Cerebellar nuclear complex (tissue), 1 donor: ENCODE measurements at regions not wholly inside any gene's neighbourhood (a gene's known extent, or its start where the extent isn't known, plus 50 kb on each side); places are given as distances from the start of the nearest gene placed in this dataset.
"Not testable (repeated sequence)": the region's sequence is repeated elsewhere in the genome, so short reads cannot be mapped to it uniquely, and the experiment has no call there.

Source experiments
- DNase-seq, 2 experiments: peaks; one replicate each; lab custom pipeline; 2025; lab: John Stamatoyannopoulos, UW

DNA sequence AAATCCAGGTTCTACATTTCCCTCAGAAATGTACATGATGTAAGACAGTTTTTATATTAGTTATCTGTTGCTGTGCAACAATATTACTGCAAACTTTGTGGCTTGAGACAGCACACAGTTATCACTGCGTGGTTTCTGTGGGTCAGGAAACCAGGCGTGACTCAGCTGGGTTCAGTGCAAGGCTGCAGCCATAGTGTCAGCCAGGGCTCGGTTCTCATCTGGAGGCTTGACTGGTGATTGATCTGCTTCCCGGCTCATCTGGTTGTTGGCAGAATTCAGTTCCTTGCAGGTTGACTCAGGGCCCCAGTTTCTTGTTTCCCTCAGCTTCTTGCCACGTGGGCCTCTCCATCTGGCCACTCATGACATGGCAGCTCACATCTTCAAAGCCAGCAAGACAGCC, 146.8 kb upstream of the ROPN1B start:
- DNase-seq: not testable (repeated sequence)

GRCh38 chr3:125831005-125831750, 137.8 kb upstream of the ROPN1B start:
- DNase-seq: not testable (repeated sequence)

DNA sequence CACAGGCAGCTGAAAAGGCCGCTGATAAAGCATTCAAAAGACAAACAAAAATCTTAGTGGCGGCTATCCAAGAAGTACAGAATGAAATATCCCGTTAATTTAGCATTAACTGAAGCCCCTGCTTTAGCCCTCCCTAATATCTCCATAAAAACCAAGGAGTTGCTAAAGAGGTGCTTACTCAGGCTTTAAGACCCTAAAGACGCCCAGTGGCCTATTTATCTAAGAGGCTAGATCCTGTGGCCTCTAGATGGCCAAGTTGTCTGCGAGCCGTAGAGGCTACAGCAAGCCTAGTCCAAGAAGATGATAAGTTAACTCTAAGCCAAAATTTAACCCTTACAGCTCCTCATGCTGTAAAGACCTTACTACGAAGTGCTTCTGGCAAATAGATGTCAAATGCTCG, 133.4 kb upstream of the ROPN1B start:
- DNase-seq: not testable (repeated sequence)

GRCh38 chr3:125836011-125836551, 132.9 kb upstream of the ROPN1B start:
- not testable (repeated sequence) for DNase-seq

- not testable (repeated sequence) for DNase-seq
Observed at GRCh38 chr3:125836786-125837185, 132.2 kb upstream of the ROPN1B start.

- DNase-seq: not testable (repeated sequence)
Observed at GRCh38 chr3:125838857-125839256, 130.1 kb upstream of the ROPN1B start.

DNA sequence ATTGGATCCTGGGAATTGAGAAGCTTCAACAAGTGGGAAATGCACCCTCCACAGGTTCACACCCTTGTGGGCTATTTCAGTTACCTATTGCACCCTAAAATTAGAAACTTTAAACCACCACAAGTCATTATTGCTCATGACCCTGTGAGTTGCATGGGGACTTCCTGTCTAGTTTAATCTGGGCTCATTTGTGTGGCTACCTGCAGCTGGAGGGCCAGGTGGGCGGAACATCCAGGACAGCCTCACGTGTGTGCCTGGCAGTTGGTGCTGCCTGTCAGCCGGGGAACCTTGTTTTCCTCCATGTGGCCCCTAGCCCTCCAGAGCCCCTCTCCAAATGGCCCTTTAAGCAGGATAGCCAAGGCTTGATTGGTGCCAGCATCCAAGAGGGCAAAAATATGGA, 128.5 kb upstream of the ROPN1B start:
- not testable (repeated sequence) for DNase-seq

GRCh38 chr3:125847966-125848365, 121.0 kb upstream of the ROPN1B start:
- not testable (repeated sequence) for DNase-seq

DNA sequence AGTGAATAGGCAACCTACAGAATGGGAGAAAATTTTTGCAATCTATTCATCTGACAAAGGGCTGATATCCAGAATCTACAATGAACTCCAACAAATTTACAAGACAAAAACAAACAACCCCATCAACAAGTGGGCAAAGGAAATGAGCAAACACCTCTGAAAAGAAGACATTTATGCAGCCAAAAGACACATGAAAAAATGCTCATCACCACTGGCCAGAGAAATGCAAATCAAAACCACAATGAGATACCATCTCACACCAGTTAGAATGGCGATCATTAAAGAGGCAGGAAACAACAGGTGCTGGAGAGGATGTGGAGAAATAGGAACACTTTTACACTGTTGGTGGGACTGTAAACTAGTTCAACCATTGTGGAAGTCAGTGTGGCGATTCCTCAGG, 114.0 kb upstream of the ROPN1B start:
- DNase-seq: not testable (repeated sequence)

DNA sequence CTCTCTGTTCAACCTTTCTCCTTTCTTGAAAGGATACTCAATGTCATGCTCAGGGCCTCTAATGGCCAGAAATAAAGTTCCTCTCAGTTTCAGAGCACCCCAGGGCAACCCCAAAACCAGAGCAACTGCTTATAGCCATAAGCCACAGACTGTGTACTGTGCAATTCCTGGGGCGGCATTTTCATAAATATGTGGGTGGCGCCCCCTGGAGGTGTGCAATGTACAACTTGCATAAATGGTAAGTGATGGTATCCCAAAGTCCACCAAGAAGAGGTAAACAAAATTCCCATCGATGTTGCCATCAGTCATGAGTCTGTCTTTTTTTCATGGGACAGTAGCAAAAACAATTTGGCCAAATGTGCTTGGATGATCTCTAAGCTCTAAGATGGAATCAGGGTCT, 108.4 kb upstream of the ROPN1B start:
- DNase-seq: not testable (repeated sequence)

GRCh38 chr3:125862841-125863254, 106.1 kb upstream of the ROPN1B start:
- not testable (repeated sequence) for DNase-seq

GRCh38 chr3:125864532-125864931, 104.4 kb upstream of the ROPN1B start:
- not testable (repeated sequence) for DNase-seq

GRCh38 chr3:125886006-125886405, 83.0 kb upstream of the ROPN1B start:
- not testable (repeated sequence) for DNase-seq

DNA sequence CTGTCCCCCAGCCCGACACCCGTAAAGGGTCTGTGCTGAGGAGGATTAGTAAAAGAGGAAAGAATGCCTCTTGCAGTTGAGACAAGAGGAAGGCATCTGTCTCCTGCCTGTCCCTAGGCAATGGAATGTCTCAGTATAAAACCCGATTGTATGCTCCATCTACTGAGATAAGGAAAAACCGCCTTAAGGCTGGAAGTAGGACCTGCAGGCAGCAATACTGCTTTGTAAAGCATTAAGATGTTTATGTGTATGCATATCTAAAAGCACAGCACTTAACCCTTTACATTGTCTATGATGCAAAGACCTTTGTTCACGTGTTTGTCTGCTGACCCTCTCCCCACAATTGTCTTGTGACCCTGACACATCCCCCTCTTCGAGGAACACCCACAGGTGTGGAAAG, 69.8 kb upstream of the ROPN1B start:
- DNase-seq: not testable (repeated sequence)

- DNase-seq: not testable (repeated sequence)
Observed at GRCh38 chr3:125901473-125901872, 67.5 kb upstream of the ROPN1B start.

DNA sequence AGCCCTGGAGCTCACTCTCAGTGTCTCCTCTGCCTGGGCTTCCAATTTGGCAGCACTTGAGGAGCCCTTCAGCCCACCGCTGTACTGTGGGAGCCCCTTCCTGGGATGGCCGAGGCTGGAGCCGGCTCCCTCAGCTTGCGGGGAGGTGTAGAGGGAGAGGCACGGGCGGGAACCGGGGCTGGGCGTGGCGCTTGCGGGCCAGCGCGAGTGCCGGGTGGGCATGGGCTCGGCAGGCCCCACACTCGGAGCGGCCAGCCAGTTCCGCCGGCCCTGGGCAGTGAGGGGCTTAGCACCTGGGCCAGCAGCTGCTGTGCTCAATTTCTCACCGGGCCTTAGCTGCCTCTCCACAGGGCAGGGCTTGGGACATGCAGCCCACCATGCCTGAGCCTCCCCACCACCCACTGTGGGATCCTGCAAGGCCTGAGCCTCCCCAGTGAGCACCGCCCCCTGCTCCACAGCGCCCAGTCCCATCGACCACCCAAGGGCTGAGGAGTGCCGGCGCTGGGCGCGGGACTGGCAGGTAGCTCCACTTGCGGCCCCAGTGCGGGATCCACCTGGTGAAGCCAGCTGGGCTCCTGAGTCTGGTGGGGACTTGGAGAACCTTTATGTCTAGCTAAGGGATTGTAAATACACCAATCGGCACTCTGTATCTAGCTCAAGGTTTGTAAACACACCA, 65.1 kb upstream of the ROPN1B start:
- not testable (repeated sequence) for DNase-seq

- not testable (repeated sequence) for DNase-seq
Observed at GRCh38 chr3:125907279-125907678, 61.7 kb upstream of the ROPN1B start.

DNA sequence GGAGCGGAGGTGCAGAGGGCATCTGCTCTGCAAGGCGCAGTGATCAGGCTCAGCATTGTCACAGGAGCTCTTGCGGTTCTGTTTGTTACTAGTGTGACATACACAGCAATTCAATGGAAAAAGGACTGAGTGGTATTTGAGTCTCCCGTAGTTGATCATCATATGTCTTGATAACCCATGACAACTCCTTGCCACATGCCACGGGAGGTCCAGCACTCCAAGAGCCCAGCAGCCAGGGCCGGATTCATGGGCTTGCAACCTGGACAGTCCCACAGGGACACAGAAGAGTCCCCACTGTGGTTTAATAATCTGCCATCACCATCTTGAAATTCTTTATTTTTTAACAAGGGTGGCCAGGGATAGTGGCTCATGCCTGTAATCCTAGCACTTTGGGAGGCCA, 58.1 kb upstream of the ROPN1B start:
- not testable (repeated sequence) for DNase-seq

DNA sequence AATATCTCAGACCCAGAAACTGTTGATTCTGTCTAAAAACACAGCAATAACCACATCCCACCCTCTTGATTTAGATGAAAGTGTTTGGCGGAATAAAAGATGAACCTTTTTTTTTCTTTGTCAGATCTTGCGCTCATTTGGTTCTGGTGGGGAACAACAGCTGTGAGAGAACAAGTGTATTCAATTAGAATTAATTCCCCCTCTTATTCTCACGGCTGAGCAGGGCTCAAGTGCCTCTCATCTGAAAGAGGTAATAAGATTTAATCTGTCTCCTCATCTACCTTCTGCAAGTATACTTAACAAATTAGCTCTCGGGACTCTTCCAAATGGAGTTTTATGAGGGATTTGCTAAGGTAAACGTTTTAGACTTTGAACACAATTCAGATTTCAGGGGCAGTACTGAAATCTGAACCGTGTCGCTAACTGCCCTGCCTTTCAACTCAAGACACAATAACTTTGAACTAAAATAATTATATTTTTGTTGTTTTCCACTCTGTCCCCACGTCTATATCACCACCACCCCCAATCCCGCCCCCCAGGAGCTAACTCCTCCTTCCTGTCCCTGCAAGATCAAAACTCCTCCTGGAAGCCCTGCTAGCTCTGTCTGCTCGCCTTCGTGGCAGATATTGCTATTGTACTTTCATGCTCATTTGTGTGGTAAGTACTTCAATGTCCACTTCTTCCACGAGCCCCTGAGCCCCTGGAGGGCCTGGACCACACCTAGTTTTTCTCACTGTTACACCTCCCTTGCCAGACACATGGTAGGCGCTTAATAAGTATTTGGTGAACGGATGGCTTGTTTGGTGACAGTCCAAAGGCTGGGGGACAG, 54.2 kb upstream of the ROPN1B start:
- DNase-seq: not testable (repeated sequence)

DNA sequence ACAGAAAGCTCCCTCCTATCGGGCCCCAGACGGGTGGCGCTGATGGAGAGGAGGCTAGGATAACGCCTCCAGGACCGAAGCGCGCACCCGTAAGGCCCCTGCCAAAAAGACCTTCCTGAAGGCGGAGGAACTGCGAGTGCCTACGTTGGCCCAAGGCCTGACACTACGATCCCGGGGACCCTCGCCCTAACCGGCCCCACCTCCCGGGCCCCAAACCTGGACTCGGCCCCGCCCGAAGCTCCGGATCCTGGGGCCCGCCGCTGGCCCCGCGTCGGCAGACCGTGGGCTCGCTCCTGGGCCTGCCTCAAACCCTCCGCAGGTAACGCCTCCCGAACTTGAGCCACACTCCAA, 53.6 kb upstream of the ROPN1B start:
- DNase-seq: not testable (repeated sequence)

- DNase-seq: peak; percentile 98
Observed at GRCh38 chr3:125915792-125916375, 53.1 kb upstream of the ROPN1B start.
